WTC11 (cell line): ENCODE measurements at regions not wholly inside any gene's neighbourhood (a gene's known extent, or its start where the extent isn't known, plus 50 kb on each side); places are given as distances from the start of the nearest gene placed in this dataset.

ENCODE experiments used
- ATAC-seq: fragments of 200-7000 bp; cut with Tn5 transposase; 2 replicates; pipeline ENCODE4 v1.10.0; 2021; ENCODE audit warnings: mild to moderate bottlenecking, moderate library complexity
- CTCF ChIA-PET: fragments of 300-600 bp; sonication (Branson Sonifier 250); formaldehyde crosslinking; loops from one replicate; lab custom pipeline; 2021; ENCODE audit warnings: antibody characterized with exemption; lab: Charles Lee
- POLR2A ChIA-PET: fragments of 350-600 bp; sonication (Branson Sonifier 250); formaldehyde crosslinking; loops from one replicate; lab custom pipeline; 2021; ENCODE audit warnings: antibody characterized with exemption; lab: Charles Lee
- DNase-seq: peaks from one replicate; pipeline ENCODE4 v3.0.0; 2021; ENCODE audit warnings: low spot score
- H3K27ac Mint-ChIP-seq: 2 replicates; pipeline ENCODE4 v1.8.0; 2021; ENCODE audit warnings: mixed read lengths
- H3K27me3 Mint-ChIP-seq: 2 replicates; pipeline ENCODE4 v1.8.0; 2021; ENCODE audit warnings: low read depth, mild to moderate bottlenecking, moderate library complexity, mixed read lengths
- H3K36me3 Mint-ChIP-seq: 2 replicates; pipeline ENCODE4 v1.8.0; 2021; ENCODE audit warnings: mixed read lengths
- H3K4me1 Mint-ChIP-seq: 2 replicates; pipeline ENCODE4 v1.8.0; 2022; ENCODE audit warnings: mixed read lengths
- H3K4me3 Mint-ChIP-seq: 2 replicates; pipeline ENCODE4 v1.8.0; 2021; ENCODE audit warnings: mild to moderate bottlenecking, moderate library complexity, mixed read lengths
- H3K9me3 Mint-ChIP-seq: 2 replicates; pipeline ENCODE4 v1.8.0; 2021; ENCODE audit warnings: mixed read lengths
- AFF4 ChIP-seq: sonication (generic); formaldehyde crosslinking; IDR thresholded peaks from 2 replicates; pipeline ENCODE4 v1.8.1; 2023; ENCODE audit warnings: mild to moderate bottlenecking, missing genetic modification reagents, borderline replicate concordance
- AR ChIP-seq: fragments of 250-450 bp; sonication (Bioruptor Pico); IDR thresholded peaks from 2 replicates; pipeline ENCODE4 v1.9.0; 2021; ENCODE audit warnings: mild to moderate bottlenecking
- ATF1 ChIP-seq: sonication (generic); formaldehyde crosslinking; IDR thresholded peaks from 2 replicates; pipeline ENCODE4 v1.8.1; 2023; ENCODE audit warnings: mild to moderate bottlenecking, moderate library complexity, missing genetic modification reagents
- ATF3 ChIP-seq: sonication (generic); formaldehyde crosslinking; conservative IDR thresholded peaks from 2 replicates; pipeline ENCODE4 v1.8.1; 2022; ENCODE audit warnings: mild to moderate bottlenecking, missing genetic modification reagents
- CREB1 ChIP-seq: sonication (generic); formaldehyde crosslinking; IDR thresholded peaks from 2 replicates; pipeline ENCODE4 v1.8.0; 2023; ENCODE audit warnings: mild to moderate bottlenecking, missing genetic modification reagents
- CTCF ChIP-seq: fragments of 200-600 bp; IDR thresholded peaks from 2 replicates; pipeline ENCODE4 v1.8.0; 2022; ENCODE audit warnings: antibody characterized with exemption
- ELF4 ChIP-seq: sonication (generic); formaldehyde crosslinking; IDR thresholded peaks from 2 replicates; pipeline ENCODE4 v1.8.1; 2022; ENCODE audit warnings: low read depth, mild to moderate bottlenecking, moderate library complexity, missing genetic modification reagents
- ERG ChIP-seq: fragments of 250-450 bp; sonication (Bioruptor Pico); IDR thresholded peaks from 2 replicates; pipeline ENCODE4 v1.8.0; 2021; ENCODE audit warnings: mild to moderate bottlenecking
- ESRRA ChIP-seq: sonication (generic); formaldehyde crosslinking; IDR thresholded peaks from 2 replicates; pipeline ENCODE4 v1.8.1; 2022; ENCODE audit warnings: mild to moderate bottlenecking, missing genetic modification reagents, borderline replicate concordance
- GRHL2 ChIP-seq: fragments of 250-450 bp; sonication (Bioruptor Pico); IDR thresholded peaks from 2 replicates; pipeline ENCODE4 v1.8.0; 2022; ENCODE audit warnings: mild to moderate bottlenecking, moderate library complexity; ENCODE audit not compliant: insufficient replicate concordance, severe bottlenecking
- JAZF1 ChIP-seq: fragments of 250-450 bp; sonication (Bioruptor Pico); IDR thresholded peaks from 2 replicates; pipeline ENCODE4 v1.9.0; 2021; ENCODE audit warnings: moderate library complexity, mild to moderate bottlenecking, inconsistent platforms
- KAT7 ChIP-seq: sonication (generic); formaldehyde crosslinking; IDR thresholded peaks from 2 replicates; pipeline ENCODE4 v1.8.1; 2023; ENCODE audit warnings: missing genetic modification reagents, mild to moderate bottlenecking, borderline replicate concordance
- MXD4 ChIP-seq: fragments of 250-450 bp; sonication (Bioruptor Pico); IDR thresholded peaks from 2 replicates; pipeline ENCODE4 v1.8.0; 2021; ENCODE audit warnings: mild to moderate bottlenecking, moderate library complexity, borderline replicate concordance
- OVOL2 ChIP-seq: fragments of 250-450 bp; sonication (Bioruptor Pico); IDR thresholded peaks from 2 replicates; pipeline ENCODE4 v1.9.0; 2021; ENCODE audit warnings: mild to moderate bottlenecking, borderline replicate concordance
- RELA ChIP-seq: sonication (generic); formaldehyde crosslinking; IDR thresholded peaks from 2 replicates; pipeline ENCODE4 v1.8.1; 2022; ENCODE audit warnings: missing genetic modification reagents, mild to moderate bottlenecking, borderline replicate concordance
- SOX15 ChIP-seq: fragments of 250-450 bp; sonication (Bioruptor Pico); IDR thresholded peaks from 2 replicates; pipeline ENCODE4 v1.9.0; 2021; ENCODE audit warnings: mild to moderate bottlenecking
- TCF7 ChIP-seq: sonication (generic); formaldehyde crosslinking; IDR thresholded peaks from 2 replicates; pipeline ENCODE4 v1.8.0; 2022; ENCODE audit warnings: mild to moderate bottlenecking, low read depth, missing genetic modification reagents, moderate library complexity
- ZMAT4 ChIP-seq: fragments of 250-450 bp; sonication (Bioruptor Pico); IDR thresholded peaks from 2 replicates; pipeline ENCODE4 v1.9.0; 2021; ENCODE audit warnings: mild to moderate bottlenecking
- ZNF423 ChIP-seq: fragments of 250-450 bp; sonication (Bioruptor Pico); IDR thresholded peaks from 2 replicates; pipeline ENCODE4 v2.1.2; 2022; ENCODE audit warnings: mild to moderate bottlenecking, moderate library complexity

- DNase-seq = no peak
- ChIA-PET CTCF (no interaction called here), POLR2A (no interaction called here)
- Mint-ChIP-seq H3K9me3 (peaks cover 4% of the 10 kb centered on the region), H3K4me3 (no peak overlapping the region), H3K27me3 (no peaks in the 10 kb centered on the region), H3K4me1 (no peaks in the 10 kb centered on the region), H3K27ac (no peak overlapping the region), H3K36me3 (no peaks in the 10 kb centered on the region)
- TF ChIP-seq AFF4 (CRISPR knock-in tag) (no peak), RELA (no peak), MXD4 (CRISPR knock-in tag) (no peak), GRHL2 (CRISPR knock-in tag) (no peak), ATF1 (CRISPR knock-in tag) (no peak), OVOL2 (CRISPR knock-in tag) (no peak), ESRRA (CRISPR knock-in tag) (no peak), SOX15 (no peak), TCF7 (CRISPR knock-in tag) (no peak), ELF4 (CRISPR knock-in tag) (no peak), JAZF1 (CRISPR knock-in tag) (no peak), ATF3 (CRISPR knock-in tag) (no peak)
- no peak for ATAC-seq
These were observed 96.6 kb upstream of the DMD start for GRCh38 chrX:33307911-33308354.

- ATAC-seq (no peak), DNase-seq (no peak)
- no peaks in the 10 kb centered on the region for H3K4me1 Mint-ChIP-seq
- H3K27me3 Mint-ChIP-seq = no peaks in the 10 kb centered on the region
- CTCF ChIA-PET = no interaction called here
- H3K4me3 Mint-ChIP-seq = no peak overlapping the region
- no peaks in the 10 kb centered on the region for H3K36me3 Mint-ChIP-seq
- H3K9me3 Mint-ChIP-seq = no peaks in the 10 kb centered on the region
- TF ChIP-seq ERG (no peak), ZNF423 (no peak)
- no peak overlapping the region for H3K27ac Mint-ChIP-seq
- POLR2A ChIA-PET = no interaction called here
These were observed 87.3 kb upstream of the DMD start for GRCh38 chrX:33298622-33299021.

- CTCF ChIA-PET = no interaction called here
These were observed 74.2 kb upstream of the DMD start for GRCh38 chrX:33285550-33285949.

More at GRCh38 chrX:33285550-33285949, 74.2 kb upstream of the DMD start:
- no peak for DNase-seq
- peaks cover 17% of the 10 kb centered on the region for H3K9me3 Mint-ChIP-seq
- no peak for TF ChIP-seq KAT7 (CRISPR knock-in tag)
- no peak for TF ChIP-seq AR (CRISPR knock-in tag)
- no peak for TF ChIP-seq CTCF
- no peak for TF ChIP-seq ZMAT4 (CRISPR knock-in tag)
- TF ChIP-seq ERG = no peak
- TF ChIP-seq CREB1 (CRISPR knock-in tag) = no peak
- no peaks in the 10 kb centered on the region; the same call in 1 of the 2 replicates for H3K36me3 Mint-ChIP-seq
- H3K4me1 Mint-ChIP-seq = no peaks in the 10 kb centered on the region
- H3K4me3 Mint-ChIP-seq = no peak overlapping the region
- no peak overlapping the region for H3K27ac Mint-ChIP-seq
- POLR2A ChIA-PET = no interaction called here
- no peak for ATAC-seq
- H3K27me3 Mint-ChIP-seq = no peaks in the 10 kb centered on the region
